ENCODE measurements at regions not wholly inside any gene's neighbourhood (a gene's known extent, or its start where the extent isn't known, plus 50 kb on each side); places are given as distances from the start of the nearest gene placed in this dataset.

GRCh38 chr10:3886641-3887251, 101.7 kb upstream of the KLF6 start:
- TF ChIP-seq ZBTB21 (CRISPR knock-in tag; IDR thresholded peaks at IDR 0.05; ENCODE audit: borderline replicate concordance): no peak
- peak overlapping the region; percentile 49; the same call in 1 of the 2 replicates for H3K27ac Mint-ChIP-seq
- no peak for DNase-seq (ENCODE audit: low spot score)
- peaks cover 8% of the 10 kb centered on the region for H3K36me3 Mint-ChIP-seq
- POLR2A ChIA-PET: interaction anchor here (0.6 to 6.6 kb wide), 2 partner anchors 92 to 101 kb away, joined by 3 to 30 read pairs; partner anchors contain the start of gene KLF6
- H3K4me3 Mint-ChIP-seq: no peak overlapping the region; the same call in 1 of the 2 replicates
- H3K9me3 Mint-ChIP-seq: peaks cover 15% of the 10 kb centered on the region
- H3K4me1 Mint-ChIP-seq: peaks cover 49% of the 10 kb centered on the region
- CTCF ChIA-PET: interaction anchor here (0.9 kb wide), 1 partner anchor 11 kb away, joined by 3 read pairs; no protein-coding TSS in a partner anchor
- ATAC-seq: no peak
- no peaks in the 10 kb centered on the region for H3K27me3 Mint-ChIP-seq (ENCODE audit: low read depth)

- Mint-ChIP-seq H3K4me3 (no peak overlapping the region), H3K36me3 (peaks cover 8% of the 10 kb centered on the region), H3K27me3 (ENCODE audit: low read depth) (no peaks in the 10 kb centered on the region), H3K9me3 (peaks cover 19% of the 10 kb centered on the region), H3K4me1 (peaks cover 49% of the 10 kb centered on the region), H3K27ac (no peak overlapping the region)
- CTCF ChIA-PET: interaction anchor here (0.9 kb wide), 1 partner anchor 11 kb away, joined by 3 read pairs; no protein-coding TSS in a partner anchor
- peak; percentile 67 for DNase-seq (ENCODE audit: low spot score)
- POLR2A ChIA-PET: interaction anchor here (0.6 to 6.6 kb wide), 2 partner anchors 91 to 101 kb away, joined by 3 to 30 read pairs; partner anchors contain the start of gene KLF6
- ATAC-seq: peak; percentile 72
- TF ChIP-seq HMGA2 (CRISPR knock-in tag; IDR thresholded peaks at IDR 0.05): peak; percentile 88
- TF ChIP-seq KAT7 (CRISPR knock-in tag; IDR thresholded peaks at IDR 0.05; ENCODE audit: borderline replicate concordance): no peak
- no peak for TF ChIP-seq ZMAT4 (CRISPR knock-in tag; IDR thresholded peaks at IDR 0.05)
- TF ChIP-seq ZNF423 (CRISPR knock-in tag; IDR thresholded peaks at IDR 0.05): no peak
Observed at GRCh38 chr10:3886191-3886590, 101.2 kb upstream of the KLF6 start.

- H3K9me3 Mint-ChIP-seq: peaks cover 15% of the 10 kb centered on the region
- TF ChIP-seq IRF1 (CRISPR knock-in tag; IDR thresholded peaks at IDR 0.05) (no peak), ZNF423 (CRISPR knock-in tag; IDR thresholded peaks at IDR 0.05) (no peak), ATF3 (CRISPR knock-in tag; conservative IDR thresholded peaks at IDR 0.05) (no peak), ZBTB21 (CRISPR knock-in tag; IDR thresholded peaks at IDR 0.05; ENCODE audit: borderline replicate concordance) (no peak), ATF6 (CRISPR knock-in tag; IDR thresholded peaks at IDR 0.05) (no peak), ZNF416 (CRISPR knock-in tag; IDR thresholded peaks at IDR 0.05) (no peak), PRDM15 (CRISPR knock-in tag; IDR thresholded peaks at IDR 0.05) (no peak), ESRRA (CRISPR knock-in tag; IDR thresholded peaks at IDR 0.05; ENCODE audit: borderline replicate concordance) (no peak), AFF4 (CRISPR knock-in tag; IDR thresholded peaks at IDR 0.05; ENCODE audit: borderline replicate concordance) (no peak), CREB1 (CRISPR knock-in tag; IDR thresholded peaks at IDR 0.05) (no peak), TEAD4 (CRISPR knock-in tag; IDR thresholded peaks at IDR 0.05) (no peak), ZNF671 (CRISPR knock-in tag; IDR thresholded peaks at IDR 0.05) (no peak), E2F5 (CRISPR knock-in tag; IDR thresholded peaks at IDR 0.05) (no peak), MYBL2 (CRISPR knock-in tag; IDR thresholded peaks at IDR 0.05) (no peak), FOXK1 (CRISPR knock-in tag; IDR thresholded peaks at IDR 0.05) (no peak)
- ChIA-PET POLR2A (interaction anchor here (1.4 kb wide), 1 partner anchor 98 kb away, joined by 4 read pairs; the partner anchor contains the start of gene KLF6), CTCF (interaction anchor here (0.5 kb wide), 1 partner anchor 27 kb away, joined by 3 read pairs; no protein-coding TSS in a partner anchor)
- H3K36me3 Mint-ChIP-seq: peaks cover 8% of the 10 kb centered on the region
- no peak for ATAC-seq
- peaks cover 36% of the 10 kb centered on the region for H3K4me1 Mint-ChIP-seq
- H3K4me3 Mint-ChIP-seq: no peak overlapping the region
- DNase-seq (ENCODE audit: low spot score): no peak
- no peak overlapping the region for H3K27ac Mint-ChIP-seq
- H3K27me3 Mint-ChIP-seq (ENCODE audit: low read depth): no peaks in the 10 kb centered on the region
Observed at GRCh38 chr10:3882855-3883254, 97.8 kb upstream of the KLF6 start.
